GM21737 (cell line): ENCODE measurements at regions not wholly inside any gene's neighbourhood (a gene's known extent, or its start where the extent isn't known, plus 50 kb on each side); places are given as distances from the start of the nearest gene placed in this dataset.

Experiments used
- ATAC-seq: cut with Tn5 transposase; IDR thresholded peaks from one replicate; pipeline ENCODE4 v1.9.1; 2021; ENCODE audit warnings: mild to moderate bottlenecking, moderate library complexity; ENCODE audit not compliant: unreplicated experiment

- ATAC-seq: no peak
These were observed 268.2 kb upstream of the PRDM1 start for GRCh38 chr6:105817961-105818360.

GRCh38 chr6:105817370-105817769, 268.8 kb upstream of the PRDM1 start:
- ATAC-seq: no peak

- ATAC-seq: no peak
These were observed 269.3 kb upstream of the PRDM1 start for GRCh38 chr6:105816847-105817246.

GRCh38 chr6:105815661-105816555, 270.2 kb upstream of the PRDM1 start:
- ATAC-seq: no peak

GRCh38 chr6:105814745-105815536, 271.2 kb upstream of the PRDM1 start:
- no peak for ATAC-seq

- ATAC-seq: no peak
These were observed 275.1 kb upstream of the PRDM1 start for GRCh38 chr6:105810922-105811482.

GRCh38 chr6:105810105-105810921, 275.8 kb upstream of the PRDM1 start:
- peak; percentile 58 for ATAC-seq

- no peak for ATAC-seq
These were observed 277.6 kb upstream of the PRDM1 start for GRCh38 chr6:105808571-105808970.

GRCh38 chr6:105807905-105808304, 278.2 kb upstream of the PRDM1 start:
- ATAC-seq: no peak

- ATAC-seq: no peak
These were observed 279.6 kb upstream of the PRDM1 start for GRCh38 chr6:105806486-105806920.

- ATAC-seq: no peak
These were observed 280.6 kb upstream of the PRDM1 start for GRCh38 chr6:105805501-105806023.

GRCh38 chr6:105804424-105804823, 281.7 kb upstream of the PRDM1 start:
- no peak for ATAC-seq

- no peak for ATAC-seq
These were observed 282.1 kb upstream of the PRDM1 start for GRCh38 chr6:105804000-105804399.

GRCh38 chr6:105803442-105803841, 282.7 kb upstream of the PRDM1 start:
- ATAC-seq: no peak

GRCh38 chr6:105802703-105803102, 283.4 kb upstream of the PRDM1 start:
- no peak for ATAC-seq

GRCh38 chr6:105800871-105801270, 285.3 kb upstream of the PRDM1 start:
- ATAC-seq: no peak

GRCh38 chr6:105800398-105800797, 285.7 kb upstream of the PRDM1 start:
- ATAC-seq: no peak

- no peak for ATAC-seq
These were observed 287.1 kb upstream of the PRDM1 start for GRCh38 chr6:105799056-105799455.

- no peak for ATAC-seq
These were observed 288.1 kb upstream of the PRDM1 start for GRCh38 chr6:105797983-105798453.

- ATAC-seq: no peak
These were observed 288.7 kb upstream of the PRDM1 start for GRCh38 chr6:105797286-105797979.
